ENCODE measurements at regions not wholly inside any gene's neighbourhood (a gene's known extent, or its start where the extent isn't known, plus 50 kb on each side); places are given as distances from the start of the nearest gene placed in this dataset.

DNA sequence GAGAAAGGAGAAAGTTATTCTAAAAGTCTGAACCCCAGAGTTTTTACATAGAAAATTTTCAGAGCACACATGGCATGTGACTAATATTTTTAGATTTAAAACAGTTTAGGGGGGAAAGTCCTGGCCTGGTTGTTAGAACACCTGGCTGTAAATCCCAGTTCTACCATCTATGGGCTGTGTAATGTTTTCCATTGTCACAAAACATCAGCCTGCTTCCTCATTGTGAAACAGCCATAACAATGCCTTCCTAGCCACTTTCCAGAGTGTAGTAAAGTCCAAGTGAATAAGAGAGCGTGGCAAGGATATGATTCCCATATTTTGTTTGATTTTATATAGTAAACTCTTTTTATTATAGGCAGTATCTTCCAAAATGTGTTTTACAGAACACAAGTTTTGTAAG is 310.0 kb upstream of the DCN start:
- TF ChIP-seq, protein P1, sequence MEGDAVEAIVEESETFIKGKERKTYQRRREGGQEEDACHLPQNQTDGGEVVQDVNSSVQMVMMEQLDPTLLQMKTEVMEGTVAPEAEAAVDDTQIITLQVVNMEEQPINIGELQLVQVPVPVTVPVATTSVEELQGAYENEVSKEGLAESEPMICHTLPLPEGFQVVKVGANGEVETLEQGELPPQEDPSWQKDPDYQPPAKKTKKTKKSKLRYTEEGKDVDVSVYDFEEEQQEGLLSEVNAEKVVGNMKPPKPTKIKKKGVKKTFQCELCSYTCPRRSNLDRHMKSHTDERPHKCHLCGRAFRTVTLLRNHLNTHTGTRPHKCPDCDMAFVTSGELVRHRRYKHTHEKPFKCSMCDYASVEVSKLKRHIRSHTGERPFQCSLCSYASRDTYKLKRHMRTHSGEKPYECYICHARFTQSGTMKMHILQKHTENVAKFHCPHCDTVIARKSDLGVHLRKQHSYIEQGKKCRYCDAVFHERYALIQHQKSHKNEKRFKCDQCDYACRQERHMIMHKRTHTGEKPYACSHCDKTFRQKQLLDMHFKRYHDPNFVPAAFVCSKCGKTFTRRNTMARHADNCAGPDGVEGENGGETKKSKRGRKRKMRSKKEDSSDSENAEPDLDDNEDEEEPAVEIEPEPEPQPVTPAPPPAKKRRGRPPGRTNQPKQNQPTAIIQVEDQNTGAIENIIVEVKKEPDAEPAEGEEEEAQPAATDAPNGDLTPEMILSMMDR (IDR thresholded peaks at IDR 0.05; ENCODE audit: insufficient read depth, missing control alignments): no peak
- FAIRE-seq (no peak), DNase-seq (ENCODE audit: insufficient read length, low spot score) (no peak)

DNA sequence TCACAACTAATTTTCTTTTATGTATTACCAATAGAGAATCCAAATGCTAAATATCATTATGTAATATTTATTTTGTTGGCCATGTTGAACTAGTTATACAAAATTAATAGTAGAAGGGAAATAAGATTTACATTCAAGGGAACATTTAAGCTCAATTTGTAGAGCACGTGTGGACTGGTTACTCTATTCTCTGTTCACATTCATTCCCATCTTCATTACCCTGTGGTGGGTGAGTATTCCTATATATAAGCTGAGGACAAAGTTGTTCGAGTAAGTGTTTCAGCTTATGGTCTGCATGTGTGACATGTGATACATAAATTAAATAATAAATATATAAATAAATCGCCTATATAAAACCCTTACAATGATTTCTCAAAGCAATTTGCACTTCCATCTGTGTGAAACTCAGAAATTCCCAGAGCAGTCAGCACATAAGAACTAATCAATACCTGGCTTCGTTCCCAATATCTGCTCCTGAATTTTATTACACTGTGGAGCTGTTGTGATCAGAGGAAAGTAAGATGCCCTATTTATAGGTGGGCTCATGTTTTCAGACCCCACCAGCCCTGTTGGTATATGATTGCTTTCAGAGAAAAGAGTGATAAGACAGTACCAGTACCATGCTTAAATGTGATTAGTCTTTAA is 308.2 kb upstream of the DCN start:
- FAIRE-seq: no peak
- TF ChIP-seq, protein P1 (IDR thresholded peaks at IDR 0.05; ENCODE audit: insufficient read depth, missing control alignments): no peak

DNA sequence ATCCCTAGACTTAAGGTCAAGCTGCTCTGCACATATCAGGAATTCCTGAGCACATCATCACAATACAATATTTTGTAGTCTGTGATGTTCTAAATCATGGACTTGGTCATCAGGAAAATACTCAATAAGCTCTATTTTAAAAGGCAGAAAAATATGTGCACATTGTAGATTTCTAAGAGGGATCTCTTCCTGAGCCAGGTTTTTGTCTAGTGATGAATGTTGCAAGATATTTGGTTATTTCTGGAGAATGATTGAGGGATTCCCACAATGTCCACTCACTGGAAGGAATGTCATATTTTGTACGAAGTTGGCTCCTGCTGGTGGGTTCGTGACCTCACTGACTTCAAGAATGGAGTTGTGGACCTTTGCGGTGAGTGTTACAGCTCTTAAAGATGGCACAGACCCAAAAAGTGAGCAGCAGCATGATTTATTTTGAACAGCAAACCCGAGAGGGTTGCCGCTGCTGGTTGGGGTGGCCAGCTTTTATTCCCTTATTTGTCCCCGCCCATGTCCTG is 300.9 kb upstream of the DCN start:
- TF ChIP-seq, protein P1 (IDR thresholded peaks at IDR 0.05; ENCODE audit: insufficient read depth, missing control alignments): no peak
- FAIRE-seq: no peak
- DNase-seq (ENCODE audit: insufficient read length, low spot score): no peak

More for the DNA sequence above, 308.2 kb upstream of the DCN start:
- no peak for DNase-seq (ENCODE audit: insufficient read length, low spot score)

DNA sequence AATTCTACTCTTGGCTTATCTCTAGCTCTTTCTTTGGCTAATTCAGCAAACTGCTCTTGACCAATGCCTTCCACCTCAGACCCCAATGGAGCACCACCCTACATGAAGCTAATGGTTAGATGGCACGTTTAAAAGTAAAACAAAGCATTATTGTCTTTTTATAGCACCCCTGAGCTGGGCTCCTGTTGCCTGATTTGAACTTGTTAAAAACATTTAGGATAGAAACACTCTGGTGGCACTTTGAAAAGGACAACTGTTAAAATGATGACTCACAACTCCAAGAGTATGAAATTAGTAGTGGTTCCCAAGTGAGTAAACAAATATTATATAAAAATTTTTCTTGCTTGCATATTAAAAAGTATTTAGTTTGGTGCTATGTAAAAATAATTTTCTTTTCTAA is 299.6 kb upstream of the DCN start:
- DNase-seq (ENCODE audit: insufficient read length, low spot score) (no peak), FAIRE-seq (no peak)
- TF ChIP-seq, protein P1 (IDR thresholded peaks at IDR 0.05; ENCODE audit: insufficient read depth, missing control alignments): no peak

DNA sequence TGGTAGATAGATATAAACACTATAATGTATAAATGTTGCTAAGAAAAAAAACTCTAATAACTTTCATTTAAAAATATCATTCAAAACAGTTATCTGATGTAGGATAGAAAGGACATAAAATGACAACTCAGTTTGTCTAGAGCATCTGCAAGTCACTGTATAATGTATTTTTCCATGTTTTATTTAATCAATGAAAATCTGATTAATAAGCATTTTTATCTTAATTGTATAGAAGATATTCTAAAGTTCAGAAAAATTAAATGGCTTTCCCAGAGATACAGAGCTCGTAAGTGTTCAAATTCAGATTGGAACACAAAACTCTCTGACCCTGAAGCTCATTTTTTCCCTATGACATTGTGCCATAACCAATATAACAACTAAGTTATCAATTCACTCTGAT is 295.9 kb upstream of the DCN start:
- TF ChIP-seq, protein P1 (IDR thresholded peaks at IDR 0.05; ENCODE audit: insufficient read depth, missing control alignments): no peak
- DNase-seq (ENCODE audit: insufficient read length, low spot score) (no peak), FAIRE-seq (no peak)

DNA sequence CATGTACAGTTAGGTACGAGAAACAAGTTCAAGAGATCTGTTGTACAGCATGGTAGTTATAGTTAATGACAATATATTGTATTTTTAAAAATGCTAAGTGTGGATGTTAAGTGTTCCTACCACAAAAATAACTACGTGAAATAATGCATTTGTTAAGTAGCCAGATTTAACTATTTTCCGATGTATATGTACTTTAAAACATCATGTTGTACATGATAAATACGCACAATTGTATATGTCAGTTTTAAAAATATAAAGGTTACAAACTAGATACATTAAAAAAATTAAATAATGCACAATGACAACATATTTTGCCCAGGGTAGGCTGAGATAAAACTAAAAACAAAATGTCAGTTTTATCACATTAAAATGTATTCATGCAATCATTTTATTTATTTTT is 285.1 kb upstream of the DCN start:
- TF ChIP-seq, protein P1 (IDR thresholded peaks at IDR 0.05; ENCODE audit: insufficient read depth, missing control alignments): no peak
- DNase-seq (ENCODE audit: insufficient read length, low spot score): no peak
- no peak for FAIRE-seq

DNA sequence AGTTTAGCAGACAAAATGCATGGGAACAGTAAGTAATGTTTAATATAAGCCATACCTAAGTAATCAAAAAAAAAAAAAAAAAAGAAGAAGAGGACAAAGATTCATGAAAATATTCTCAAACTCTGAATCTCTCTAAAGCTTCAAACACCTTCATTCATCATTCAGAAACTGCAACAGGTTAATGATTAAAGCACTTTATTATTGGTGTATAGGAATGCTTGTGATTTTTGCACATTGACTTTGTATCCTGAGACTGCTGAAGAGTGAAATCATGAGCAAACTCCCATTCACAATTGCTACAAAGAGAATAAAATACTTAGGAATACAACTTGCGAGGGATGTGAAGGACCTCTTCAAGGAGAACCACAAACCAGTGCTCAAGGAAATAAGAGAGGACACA is 278.4 kb upstream of the DCN start:
- TF ChIP-seq, protein P1 (IDR thresholded peaks at IDR 0.05; ENCODE audit: insufficient read depth, missing control alignments): no peak
- DNase-seq (ENCODE audit: insufficient read length, low spot score) (no peak), FAIRE-seq (no peak)

Data from D721Med (cell line).